ENCODE measurements at regions not wholly inside any gene's neighbourhood (a gene's known extent, or its start where the extent isn't known, plus 50 kb on each side); places are given as distances from the start of the nearest gene placed in this dataset.

DNA sequence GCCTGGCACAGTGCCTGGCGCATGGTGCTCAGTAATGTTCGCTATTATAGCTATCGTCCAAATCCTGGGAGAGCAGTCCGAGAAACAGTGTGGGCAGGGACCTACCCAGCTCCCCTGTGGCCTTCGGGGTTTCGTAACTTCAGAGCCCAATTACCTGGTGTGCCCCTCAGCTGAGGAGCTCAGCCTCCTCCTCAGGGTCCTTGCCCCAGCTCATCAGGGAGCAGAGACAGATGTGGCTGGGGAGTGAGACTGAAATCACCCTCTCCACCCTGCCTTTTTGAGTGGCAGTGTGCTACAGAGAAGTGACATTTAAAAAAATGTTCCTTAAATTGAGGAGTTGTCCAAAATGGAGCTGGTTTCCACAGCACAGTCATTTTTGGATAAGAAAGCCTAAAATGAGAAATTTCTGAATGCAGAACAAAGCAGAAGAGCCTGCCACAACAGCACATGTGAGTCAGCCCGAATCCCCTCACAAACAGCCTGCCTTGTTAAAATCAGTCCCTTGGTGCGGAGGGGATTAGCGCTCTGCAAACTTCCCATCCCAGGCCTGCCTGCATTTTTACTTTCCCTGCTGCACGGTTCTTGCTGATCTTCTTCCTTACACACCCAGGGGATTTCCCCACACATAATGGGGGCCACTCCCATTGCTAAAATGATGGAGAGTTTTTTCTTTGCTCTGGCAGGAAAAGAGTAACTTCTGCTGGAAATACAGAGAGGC lies 78.1 kb upstream of the PITX1 start:
- TF ChIP-seq POLR2AphosphoS5 (IDR thresholded peaks at IDR 0.05) (no peak), POLR2A (IDR thresholded peaks at IDR 0.05) (no peak)
- TF ChIP-seq, protein P1, sequence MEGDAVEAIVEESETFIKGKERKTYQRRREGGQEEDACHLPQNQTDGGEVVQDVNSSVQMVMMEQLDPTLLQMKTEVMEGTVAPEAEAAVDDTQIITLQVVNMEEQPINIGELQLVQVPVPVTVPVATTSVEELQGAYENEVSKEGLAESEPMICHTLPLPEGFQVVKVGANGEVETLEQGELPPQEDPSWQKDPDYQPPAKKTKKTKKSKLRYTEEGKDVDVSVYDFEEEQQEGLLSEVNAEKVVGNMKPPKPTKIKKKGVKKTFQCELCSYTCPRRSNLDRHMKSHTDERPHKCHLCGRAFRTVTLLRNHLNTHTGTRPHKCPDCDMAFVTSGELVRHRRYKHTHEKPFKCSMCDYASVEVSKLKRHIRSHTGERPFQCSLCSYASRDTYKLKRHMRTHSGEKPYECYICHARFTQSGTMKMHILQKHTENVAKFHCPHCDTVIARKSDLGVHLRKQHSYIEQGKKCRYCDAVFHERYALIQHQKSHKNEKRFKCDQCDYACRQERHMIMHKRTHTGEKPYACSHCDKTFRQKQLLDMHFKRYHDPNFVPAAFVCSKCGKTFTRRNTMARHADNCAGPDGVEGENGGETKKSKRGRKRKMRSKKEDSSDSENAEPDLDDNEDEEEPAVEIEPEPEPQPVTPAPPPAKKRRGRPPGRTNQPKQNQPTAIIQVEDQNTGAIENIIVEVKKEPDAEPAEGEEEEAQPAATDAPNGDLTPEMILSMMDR (IDR thresholded peaks at IDR 0.05), result no peak
- H3K9me3 ChIP-seq, result no peaks in the 10 kb centered on the region
- H3K4me1 ChIP-seq, result no peaks in the 10 kb centered on the region
- no peak overlapping the region for H3K4me3 ChIP-seq
- H3K27ac ChIP-seq, result no peak overlapping the region
- intact Hi-C loops (cut with DNase I; ENCODE audit: low total_unique reads), result no loop called here
- H3K27me3 ChIP-seq, result no peaks in the 10 kb centered on the region
- no peaks in the 10 kb centered on the region for H3K36me3 ChIP-seq
- DNase-seq (ENCODE audit: low spot score in 2 of 2), result no peak

DNA sequence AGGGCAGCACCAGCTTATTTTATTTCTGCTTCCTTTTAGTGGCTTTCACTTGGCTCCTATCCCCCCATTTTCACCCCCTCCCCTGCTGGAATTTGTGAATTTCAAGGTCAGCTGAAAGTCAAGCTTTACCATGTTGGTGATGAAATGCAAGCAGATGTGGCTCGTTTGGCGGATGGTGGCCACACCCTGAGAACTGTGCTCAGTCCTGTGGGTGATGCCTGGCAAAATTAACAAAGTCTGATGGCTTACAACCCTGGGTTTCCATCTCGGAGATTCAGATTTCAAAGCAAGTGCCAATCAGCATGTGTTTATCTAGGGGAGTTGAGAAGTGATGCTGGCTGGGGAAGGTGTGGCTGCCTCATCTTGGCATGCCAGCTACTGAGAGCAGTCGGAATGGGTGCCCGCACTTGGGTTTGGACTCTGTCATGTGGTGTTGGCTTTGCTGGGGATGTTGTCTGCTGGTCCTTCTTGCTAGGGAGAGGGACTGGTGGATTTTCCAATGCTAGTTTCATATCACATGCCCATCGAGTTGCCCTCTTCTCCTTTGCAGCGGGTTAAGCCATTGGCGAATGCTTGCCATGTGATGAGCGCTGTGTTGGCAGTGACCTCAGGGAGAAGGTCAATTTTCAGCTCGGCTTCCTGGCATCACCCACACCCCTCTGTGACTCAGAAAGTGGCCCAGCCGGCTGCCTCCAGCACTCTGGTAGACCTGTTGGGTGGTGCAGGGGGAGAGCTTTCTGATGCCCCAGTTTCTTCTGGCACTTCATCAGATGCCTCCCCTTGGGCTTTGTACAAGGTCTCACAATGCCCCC lies 77.0 kb upstream of the PITX1 start:
- DNase-seq (ENCODE audit: low spot score in 2 of 2), result no peak
- intact Hi-C loops (cut with DNase I; ENCODE audit: low total_unique reads), result no loop called here

DNA sequence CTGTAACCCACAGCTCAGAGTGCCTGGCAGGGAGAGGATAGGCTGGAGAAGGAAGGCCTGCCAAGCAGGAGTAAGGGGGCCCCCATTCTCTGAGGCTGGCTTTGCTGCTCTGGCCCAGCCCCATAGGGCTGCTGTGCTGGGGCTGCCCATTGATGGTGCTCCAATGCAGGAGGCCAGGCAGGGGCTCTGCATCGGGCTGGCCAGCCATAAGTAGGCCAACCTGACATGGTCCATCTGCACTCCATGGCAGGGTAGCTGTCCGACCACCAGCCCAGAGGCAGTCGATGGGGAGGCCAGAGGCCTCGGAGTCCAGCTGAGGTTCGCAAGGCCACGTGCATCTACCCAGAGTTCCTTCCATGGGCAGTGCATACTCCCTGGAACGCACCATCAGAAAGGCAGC lies 75.0 kb upstream of the PITX1 start:
- H3K4me3 ChIP-seq, result no peak overlapping the region
- H3K36me3 ChIP-seq, result no peaks in the 10 kb centered on the region
- DNase-seq (ENCODE audit: low spot score in 2 of 2), result no peak
- no peaks in the 10 kb centered on the region for H3K4me1 ChIP-seq
- intact Hi-C loops (cut with DNase I; ENCODE audit: low total_unique reads), result no loop called here
- no peaks in the 10 kb centered on the region for H3K27me3 ChIP-seq
- H3K9me3 ChIP-seq, result peaks cover 0 to 5% of the 10 kb centered on the region in 2 donors
- no peak overlapping the region for H3K27ac ChIP-seq
- TF ChIP-seq POLR2A (IDR thresholded peaks at IDR 0.05) (no peak), POLR2AphosphoS5 (IDR thresholded peaks at IDR 0.05) (no peak)
- TF ChIP-seq, protein P1 (IDR thresholded peaks at IDR 0.05), result no peak

More for the DNA sequence above, 77.0 kb upstream of the PITX1 start:
- no peaks in the 10 kb centered on the region for H3K4me1 ChIP-seq
- H3K9me3 ChIP-seq, result peaks cover 0 to 4% of the 10 kb centered on the region in 2 donors
- no peaks in the 10 kb centered on the region for H3K27me3 ChIP-seq
- H3K36me3 ChIP-seq, result no peaks in the 10 kb centered on the region
- H3K4me3 ChIP-seq, result no peak overlapping the region
- TF ChIP-seq POLR2A (IDR thresholded peaks at IDR 0.05) (no peak), POLR2AphosphoS5 (IDR thresholded peaks at IDR 0.05) (no peak)
- TF ChIP-seq, protein P1 (IDR thresholded peaks at IDR 0.05), result no peak
- no peak overlapping the region for H3K27ac ChIP-seq

DNA sequence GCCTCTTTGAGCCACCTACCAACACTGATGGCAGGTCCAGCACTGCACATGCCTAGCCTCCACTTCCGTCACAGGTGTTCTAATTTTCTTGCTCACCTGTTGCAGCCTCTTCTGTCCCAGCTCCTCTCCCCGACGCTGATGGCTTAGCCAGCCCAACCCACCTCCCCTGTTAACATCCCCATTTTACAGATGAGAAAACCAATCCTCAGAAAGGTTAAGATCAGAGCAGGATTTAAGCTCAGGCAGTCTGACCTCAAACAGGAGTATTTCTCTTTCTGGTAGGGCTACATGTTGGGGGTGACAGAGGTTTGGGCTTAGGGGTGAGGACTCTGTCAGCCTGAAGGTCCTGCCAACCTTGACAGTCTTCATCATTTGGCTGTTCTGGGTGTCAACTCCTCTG lies 74.5 kb upstream of the PITX1 start:
- no peak for DNase-seq (ENCODE audit: low spot score in 2 of 2)
- H3K27ac ChIP-seq, result no peak overlapping the region
- no peak overlapping the region for H3K4me3 ChIP-seq
- no peaks in the 10 kb centered on the region for H3K4me1 ChIP-seq
- no peaks in the 10 kb centered on the region for H3K36me3 ChIP-seq
- H3K27me3 ChIP-seq, result no peaks in the 10 kb centered on the region
- intact Hi-C loops (cut with DNase I; ENCODE audit: low total_unique reads), result no loop called here
- TF ChIP-seq POLR2A (IDR thresholded peaks at IDR 0.05) (no peak), POLR2AphosphoS5 (IDR thresholded peaks at IDR 0.05) (no peak)
- TF ChIP-seq, protein P1 (IDR thresholded peaks at IDR 0.05), result no peak
- H3K9me3 ChIP-seq, result peaks cover 0 to 5% of the 10 kb centered on the region in 2 donors

DNA sequence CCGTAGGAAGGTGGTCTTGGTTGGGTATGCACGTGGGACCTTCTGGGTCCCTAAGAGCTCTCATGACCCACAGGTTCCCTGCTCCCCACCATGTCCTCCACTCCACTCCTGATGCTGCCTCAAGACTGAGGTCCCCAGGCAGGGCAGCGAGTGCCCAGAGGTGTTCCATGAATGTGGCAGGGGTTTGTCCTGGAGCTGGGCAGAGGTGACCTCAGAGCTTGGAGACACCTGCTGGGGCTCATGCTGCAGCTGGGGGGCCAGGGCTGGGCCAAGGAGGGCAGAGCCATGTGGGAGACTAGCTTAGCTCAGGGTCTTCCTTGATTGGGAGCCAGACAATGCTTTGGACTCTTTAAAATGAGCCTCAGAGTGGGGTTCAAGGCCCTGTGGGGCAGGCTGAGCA lies 74.0 kb upstream of the PITX1 start:
- no peaks in the 10 kb centered on the region for H3K36me3 ChIP-seq
- no peak overlapping the region for H3K4me3 ChIP-seq
- no peak for DNase-seq (ENCODE audit: low spot score in 2 of 2)
- no peaks in the 10 kb centered on the region for H3K4me1 ChIP-seq
- H3K27ac ChIP-seq, result no peak overlapping the region
- intact Hi-C loops (cut with DNase I; ENCODE audit: low total_unique reads), result no loop called here
- no peaks in the 10 kb centered on the region for H3K27me3 ChIP-seq
- TF ChIP-seq POLR2AphosphoS5 (IDR thresholded peaks at IDR 0.05) (no peak), POLR2A (IDR thresholded peaks at IDR 0.05) (no peak)
- TF ChIP-seq, protein P1 (IDR thresholded peaks at IDR 0.05), result no peak
- H3K9me3 ChIP-seq, result peaks cover 0 to 5% of the 10 kb centered on the region in 2 donors

Data from breast epithelium (tissue), 4 donors.